PC-9 (cell line): ENCODE measurements at regions not wholly inside any gene's neighbourhood (a gene's known extent, or its start where the extent isn't known, plus 50 kb on each side); places are given as distances from the start of the nearest gene placed in this dataset.

Experiments
- BruUV-seq: library from RNA; stranded (reverse); fragments of 400-500 nt; replicated peaks from 2 replicates; lab custom pipeline; 2021; lab: Mats Ljungman, UMichigan
- CTCF ChIA-PET: fragments of 300-600 bp; sonication (Branson Sonifier 250); formaldehyde crosslinking; loops from one replicate; lab custom pipeline; 2022; ENCODE audit warnings: antibody characterized with exemption; lab: Charles Lee
- POLR2A ChIA-PET: fragments of 300-600 bp; sonication (Branson Sonifier 250); formaldehyde crosslinking; loops from one replicate; lab custom pipeline; 2022; ENCODE audit warnings: antibody characterized with exemption; ENCODE audit not compliant: unreplicated experiment; lab: Charles Lee
- DNase-seq, 2 experiments: peaks; one replicate each; pipeline versions ENCODE4 v3.0.0 to v3.0.0-alpha.2; 2015 to 2022; ENCODE audit warnings: mixed read lengths in 1 of 2
- H2AFZ ChIP-seq: fragments of 200-600 bp; sonication (generic); 2 replicates; pipeline ENCODE4 v1.8.1; 2017; ENCODE audit warnings: antibody characterized with exemption
- H3F3A ChIP-seq: fragments of 200-600 bp; sonication (generic); 2 replicates; pipeline ENCODE4 v1.8.1; 2017; ENCODE audit warnings: antibody characterized with exemption, mild to moderate bottlenecking, low read depth; ENCODE audit not compliant: insufficient read depth
- H3K27ac ChIP-seq: fragments of 200-600 bp; sonication (generic); 2 replicates; pipeline ENCODE4 v1.6.1; 2016; ENCODE audit warnings: mixed run types
- H3K27me3 ChIP-seq: fragments of 200-600 bp; sonication (generic); 2 replicates; pipeline ENCODE4 v1.6.1; 2016; ENCODE audit warnings: low read depth, mixed run types; ENCODE audit not compliant: insufficient read depth
- H3K36me3 ChIP-seq: fragments of 200-600 bp; sonication (generic); 2 replicates; pipeline ENCODE4 v1.6.1; 2016; ENCODE audit warnings: low read depth, mixed run types
- H3K4me1 ChIP-seq: fragments of 200-600 bp; sonication (generic); replicated peaks from 2 replicates; pipeline ENCODE4 v1.6.1; 2016; ENCODE audit warnings: mixed run types; ENCODE audit not compliant: insufficient read depth
- H3K4me2 ChIP-seq: fragments of 200-600 bp; sonication (generic); 2 replicates; pipeline ENCODE4 v1.6.1; 2017; ENCODE audit warnings: mixed run types
- H3K4me3 ChIP-seq: fragments of 200-600 bp; sonication (generic); 2 replicates; pipeline ENCODE4 v1.6.1; 2016; ENCODE audit warnings: mixed run types
- H3K79me2 ChIP-seq: fragments of 200-600 bp; sonication (generic); 2 replicates; pipeline ENCODE4 v1.6.1; 2017; ENCODE audit warnings: low read depth, mixed run types
- H3K9me2 ChIP-seq: fragments of 200-600 bp; sonication (generic); 2 replicates; pipeline ENCODE4 v1.8.1; 2017; ENCODE audit warnings: mild to moderate bottlenecking; ENCODE audit not compliant: insufficient read depth
- H3K9me3 ChIP-seq: fragments of 200-600 bp; sonication (generic); 2 replicates; pipeline ENCODE4 v1.8.1; 2016; ENCODE audit warnings: low read depth; ENCODE audit not compliant: insufficient read depth
- H4K20me1 ChIP-seq: fragments of 200-600 bp; sonication (generic); 2 replicates; pipeline ENCODE4 v1.8.1; 2017; ENCODE audit not compliant: insufficient read depth
- EZH2 ChIP-seq: fragments of 200-600 bp; sonication (generic); IDR thresholded peaks from 2 replicates; pipeline ENCODE4 v1.8.0; 2017; ENCODE audit warnings: antibody characterized with exemption, low read depth
- intact Hi-C: fragments of 100-400 bp; cut with micrococcal nuclease; formaldehyde crosslinking; loops from one replicate; pipeline ENCODE4 v1.10.0; 2022; ENCODE audit not compliant: unreplicated experiment
- TF ChIP-seq, protein P1 (sequence below): fragments of 200-600 bp; sonication (generic); conservative IDR thresholded peaks from 2 replicates; pipeline ENCODE4 v1.6.1; 2017; ENCODE audit warnings: mixed run types, antibody characterized with exemption, mild to moderate bottlenecking, moderate library complexity

DNA sequence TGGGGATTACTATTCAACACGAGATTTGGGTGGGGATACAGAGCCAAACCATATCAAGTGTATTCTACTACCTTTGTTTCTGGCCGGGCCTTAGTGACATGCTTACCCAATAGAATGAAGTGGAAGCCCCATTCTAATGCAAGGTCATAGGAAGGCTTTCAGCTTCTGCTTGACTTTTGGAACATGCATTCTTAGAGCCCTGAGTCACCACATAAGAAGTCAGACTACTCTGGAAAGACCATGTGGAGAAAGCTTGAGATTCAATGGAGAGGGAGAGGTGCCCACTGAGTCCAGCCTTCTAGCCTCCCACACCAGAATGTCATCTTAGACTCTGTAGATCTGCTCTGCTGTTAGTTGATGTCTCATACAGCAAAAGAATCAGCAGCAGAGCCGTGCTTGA lies 155.7 kb upstream of the FBN2 start:
- no peak overlapping the region for H3K4me2 ChIP-seq
- no peak overlapping the region for H3K4me3 ChIP-seq
- H3K27me3 ChIP-seq = no peaks in the 10 kb centered on the region
- no peaks in the 10 kb centered on the region for H3K36me3 ChIP-seq
- TF ChIP-seq EZH2 = no peak
- TF ChIP-seq, protein P1, sequence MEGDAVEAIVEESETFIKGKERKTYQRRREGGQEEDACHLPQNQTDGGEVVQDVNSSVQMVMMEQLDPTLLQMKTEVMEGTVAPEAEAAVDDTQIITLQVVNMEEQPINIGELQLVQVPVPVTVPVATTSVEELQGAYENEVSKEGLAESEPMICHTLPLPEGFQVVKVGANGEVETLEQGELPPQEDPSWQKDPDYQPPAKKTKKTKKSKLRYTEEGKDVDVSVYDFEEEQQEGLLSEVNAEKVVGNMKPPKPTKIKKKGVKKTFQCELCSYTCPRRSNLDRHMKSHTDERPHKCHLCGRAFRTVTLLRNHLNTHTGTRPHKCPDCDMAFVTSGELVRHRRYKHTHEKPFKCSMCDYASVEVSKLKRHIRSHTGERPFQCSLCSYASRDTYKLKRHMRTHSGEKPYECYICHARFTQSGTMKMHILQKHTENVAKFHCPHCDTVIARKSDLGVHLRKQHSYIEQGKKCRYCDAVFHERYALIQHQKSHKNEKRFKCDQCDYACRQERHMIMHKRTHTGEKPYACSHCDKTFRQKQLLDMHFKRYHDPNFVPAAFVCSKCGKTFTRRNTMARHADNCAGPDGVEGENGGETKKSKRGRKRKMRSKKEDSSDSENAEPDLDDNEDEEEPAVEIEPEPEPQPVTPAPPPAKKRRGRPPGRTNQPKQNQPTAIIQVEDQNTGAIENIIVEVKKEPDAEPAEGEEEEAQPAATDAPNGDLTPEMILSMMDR = no peak
- H3F3A ChIP-seq = no peaks in the 10 kb centered on the region
- H3K27ac ChIP-seq = no peak overlapping the region
- H3K9me3 ChIP-seq = no peaks in the 10 kb centered on the region
- BruUV-seq = no TSS peak
- H2AFZ ChIP-seq = no peak overlapping the region
- intact Hi-C loops = no loop called here
- no peak for DNase-seq
- CTCF ChIA-PET = no interaction called here
- H3K9me2 ChIP-seq = no peaks in the 10 kb centered on the region
- H3K79me2 ChIP-seq = no peaks in the 10 kb centered on the region
- no peaks in the 10 kb centered on the region for H4K20me1 ChIP-seq
- H3K4me1 ChIP-seq = no peaks in the 10 kb centered on the region
- POLR2A ChIA-PET = no interaction called here

DNA sequence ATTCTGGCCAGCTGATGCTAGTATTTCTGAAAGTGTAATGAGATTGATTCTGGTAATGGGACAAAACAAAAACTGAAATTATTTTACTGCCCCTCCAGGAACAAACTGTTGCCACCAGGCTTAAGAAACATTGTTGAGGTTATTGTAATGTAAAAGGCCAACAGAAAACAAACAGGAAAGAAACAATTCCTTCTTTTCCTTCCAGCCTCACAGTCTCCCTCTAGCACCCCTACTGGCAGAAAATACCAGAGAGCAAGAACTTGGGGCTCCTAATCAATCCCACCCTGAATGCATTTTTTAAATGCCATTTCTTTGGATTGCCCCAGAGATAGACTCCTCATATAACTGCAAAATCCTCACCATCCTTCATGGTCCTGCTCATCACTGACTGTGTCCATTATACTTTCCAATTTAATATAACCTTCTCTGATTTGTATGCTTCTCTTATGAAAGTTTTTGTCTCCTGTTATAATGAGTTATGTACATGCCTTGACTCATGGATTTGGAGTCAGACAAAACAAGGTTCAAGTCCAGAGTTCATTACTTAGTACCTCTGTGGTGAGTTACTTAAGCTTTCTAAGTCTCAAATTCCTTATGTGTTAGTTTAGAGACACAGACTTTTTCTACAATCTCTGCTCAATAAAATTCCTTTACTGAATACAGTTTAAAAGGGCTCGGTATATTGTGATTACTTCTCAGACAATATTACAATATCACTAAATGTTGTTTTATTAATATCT lies 157.9 kb upstream of the FBN2 start:
- no peak overlapping the region for H2AFZ ChIP-seq
- no peak overlapping the region for H3K4me3 ChIP-seq
- H4K20me1 ChIP-seq = no peaks in the 10 kb centered on the region
- CTCF ChIA-PET = no interaction called here
- no peaks in the 10 kb centered on the region for H3K36me3 ChIP-seq
- no peak for DNase-seq
- H3K27me3 ChIP-seq = no peaks in the 10 kb centered on the region
- TF ChIP-seq, protein P1 = peak; percentile 42; the same call in 1 of the 2 replicates
- no peak for TF ChIP-seq EZH2
- H3F3A ChIP-seq = no peaks in the 10 kb centered on the region
- H3K79me2 ChIP-seq = no peaks in the 10 kb centered on the region
- intact Hi-C loops = no loop called here
- H3K9me2 ChIP-seq = no peaks in the 10 kb centered on the region
- no peaks in the 10 kb centered on the region for H3K4me1 ChIP-seq
- no TSS peak for BruUV-seq
- no peak overlapping the region for H3K4me2 ChIP-seq
- no peaks in the 10 kb centered on the region for H3K9me3 ChIP-seq
- POLR2A ChIA-PET = no interaction called here
- no peak overlapping the region for H3K27ac ChIP-seq

DNA sequence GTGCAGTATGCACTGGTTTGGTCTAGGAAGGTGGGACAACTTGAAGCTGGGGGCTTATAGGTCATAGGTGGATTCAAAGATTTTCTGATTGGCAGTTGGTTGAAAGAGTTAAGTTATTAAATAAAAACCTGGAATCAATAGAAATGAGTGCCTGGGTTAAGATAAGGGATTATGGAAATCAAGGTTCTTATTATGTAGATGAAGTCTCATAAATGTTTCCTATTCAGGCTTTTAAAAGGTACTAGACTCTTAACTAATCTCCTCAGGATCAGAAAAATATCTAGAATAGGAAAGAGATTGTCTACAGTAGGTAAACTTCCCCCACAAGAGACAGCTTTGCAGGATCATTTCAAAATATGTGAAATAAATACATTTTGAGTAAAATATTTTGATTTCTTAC lies 163.3 kb upstream of the FBN2 start:
- ChIA-PET POLR2A (no interaction called here), CTCF (no interaction called here)
- intact Hi-C loops = no loop called here
- Histone ChIP-seq H3K4me1 (no peaks in the 10 kb centered on the region), H2AFZ (no peak overlapping the region), H3F3A (no peaks in the 10 kb centered on the region), H3K79me2 (no peaks in the 10 kb centered on the region), H3K9me3 (no peaks in the 10 kb centered on the region), H4K20me1 (no peaks in the 10 kb centered on the region), H3K36me3 (no peaks in the 10 kb centered on the region), H3K27ac (no peak overlapping the region), H3K4me2 (no peak overlapping the region), H3K27me3 (no peaks in the 10 kb centered on the region), H3K9me2 (no peaks in the 10 kb centered on the region), H3K4me3 (no peak overlapping the region)
- no TSS peak for BruUV-seq
- no peak for DNase-seq
- TF ChIP-seq EZH2 = no peak
- TF ChIP-seq, protein P1 = no peak
